Ovary (tissue), 7 donors: ENCODE measurements at regions not wholly inside any gene's neighbourhood (a gene's known extent, or its start where the extent isn't known, plus 50 kb on each side); places are given as distances from the start of the nearest gene placed in this dataset.

Experiments
- DNase-seq, 5 donors: peaks; one replicate each; pipeline ENCODE4 v3.0.0-alpha.2; 2019 to 2020
- H3K27ac ChIP-seq, 2 donors: fragments of 200-600 bp; one replicate each; pipeline versions ENCODE4 v1.5.1 to v1.8.0; 2019 to 2022
- H3K27me3 ChIP-seq: fragments of 200-600 bp; one replicate; pipeline ENCODE4 v1.8.0; 2022
- H3K36me3 ChIP-seq: fragments of 200-600 bp; sonication (generic); one replicate; pipeline ENCODE4 v1.5.1; 2019
- H3K4me1 ChIP-seq: one replicate; pipeline ENCODE4 v1.8.1; 2013; ENCODE audit warnings: mild to moderate bottlenecking, moderate library complexity; ENCODE audit not compliant: insufficient read depth
- H3K4me3 ChIP-seq: fragments of 200-600 bp; sonication (generic); one replicate; pipeline ENCODE4 v1.5.1; 2017
- H3K9me3 ChIP-seq, 2 donors: fragments of 200-600 bp in 1 of 2; sonication (generic) in 1 of 2; one replicate each; pipeline versions ENCODE4 v1.5.1 to v1.8.1; 2013 to 2019; ENCODE audit warnings: mild to moderate bottlenecking in 1 of 2, moderate library complexity in 1 of 2
- CTCF ChIP-seq, 3 donors: fragments of 450-650 bp in 2 of 3; fragments of 200-600 bp in 1 of 3; IDR thresholded peaks; one replicate each; pipeline versions ENCODE4 v1.5.1 to v1.8.0; 2016 to 2022; ENCODE audit warnings: antibody characterized with exemption in 3 of 3, mild to moderate bottlenecking in 1 of 3
- EP300 ChIP-seq: sonication (generic); formaldehyde crosslinking; IDR thresholded peaks from one replicate; pipeline ENCODE4 v1.6.1; 2017; ENCODE audit warnings: antibody characterized with exemption
- POLR2A ChIP-seq: fragments of 450-650 bp; IDR thresholded peaks from one replicate; pipeline ENCODE4 v1.6.1; 2017; ENCODE audit warnings: antibody characterized with exemption, mild to moderate bottlenecking, moderate library complexity
- WGBS, 3 donors: extraction: QIAGEN DNeasy Blood & Tissue Kit in 1 of 3; methylation state at CpG; one replicate each; pipeline versions ENCODE4 v1.1.5 to v1.1.7; 2013 to 2017; 5-methylcytosine and 5-hydroxymethylcytosine counted together
- intact Hi-C, 4 donors: fragments of 100-400 bp; cut with DNase I; formaldehyde crosslinking; loops; one replicate each; pipeline versions ENCODE4 v1.11.0 to v1.15.1; 2022 to 2023
- donor health status: DM: no; HTN: no; CAD: no; lungs with moderate emphysema.
- donor health status: DM: no; HTN: no; CAD: no.
- donor health status: Bipolar disorder and iron deficiency.
- donor health status: DM: no; HTN: no; CAD: no.
- donor health status: DM: yes; HTN: yes; CAD: no.

- no peaks in the 10 kb centered on the region for H3K4me1 ChIP-seq
- H3K27me3 ChIP-seq, result no peaks in the 10 kb centered on the region
- H3K9me3 ChIP-seq, result no peaks in the 10 kb centered on the region
- no peak overlapping the region for H3K4me3 ChIP-seq
- no peaks in the 10 kb centered on the region for H3K36me3 ChIP-seq
- no peak for DNase-seq
- no peak for TF ChIP-seq CTCF (IDR thresholded peaks at IDR 0.05)
- TF ChIP-seq EP300, result no peak
- TF ChIP-seq POLR2A, result no peak
- H3K27ac ChIP-seq, result no peak overlapping the region
- intact Hi-C loops, result no loop called here
- WGBS, 3 donors, result 45 to 63% (median 45%) methylated on average over 1 of the region's 1 CpG
Measured at GRCh38 chr18:47331641-47332040, 80.2 kb upstream of the SKOR2 start.

- TF ChIP-seq EP300 (no peak), POLR2A (no peak), CTCF (IDR thresholded peaks at IDR 0.05) (no peak)
- intact Hi-C loops, result no loop called here
- 35 to 37% (median 37%) methylated on average over 7 of the region's 7 CpGs for WGBS, 3 donors
- DNase-seq, result no peak
- H3K27ac ChIP-seq, result no peak overlapping the region
- H3K36me3 ChIP-seq, result no peaks in the 10 kb centered on the region
- H3K27me3 ChIP-seq, result no peaks in the 10 kb centered on the region
- no peaks in the 10 kb centered on the region for H3K4me1 ChIP-seq
- H3K4me3 ChIP-seq, result no peak overlapping the region
- no peaks in the 10 kb centered on the region for H3K9me3 ChIP-seq
Measured at GRCh38 chr18:47331026-47331425, 79.6 kb upstream of the SKOR2 start.

- Histone ChIP-seq H3K9me3 (no peaks in the 10 kb centered on the region), H3K27me3 (no peaks in the 10 kb centered on the region), H3K4me3 (no peak overlapping the region), H3K4me1 (no peaks in the 10 kb centered on the region), H3K27ac (no peak overlapping the region), H3K36me3 (no peaks in the 10 kb centered on the region)
- 58 to 73% (median 63%) methylated on average over 3 of the region's 3 CpGs for WGBS, 3 donors
- no peak for DNase-seq
- TF ChIP-seq CTCF (IDR thresholded peaks at IDR 0.05) (no peak), POLR2A (no peak), EP300 (no peak)
- intact Hi-C loops, result no loop called here
Measured at GRCh38 chr18:47323158-47323557, 71.7 kb upstream of the SKOR2 start.

GRCh38 chr18:47321815-47322214, 70.4 kb upstream of the SKOR2 start:
- no peak overlapping the region for H3K27ac ChIP-seq
- intact Hi-C loops, result no loop called here
- H3K27me3 ChIP-seq, result no peaks in the 10 kb centered on the region
- no peaks in the 10 kb centered on the region for H3K36me3 ChIP-seq
- H3K4me1 ChIP-seq, result no peaks in the 10 kb centered on the region
- 78 to 90% (median 81%) methylated on average over 3 of the region's 3 CpGs for WGBS, 3 donors
- TF ChIP-seq EP300 (no peak), POLR2A (no peak), CTCF (IDR thresholded peaks at IDR 0.05) (no peak)
- no peaks in the 10 kb centered on the region for H3K9me3 ChIP-seq
- H3K4me3 ChIP-seq, result no peak overlapping the region
- DNase-seq, result no peak
